ENCODE measurements at regions not wholly inside any gene's neighbourhood (a gene's known extent, or its start where the extent isn't known, plus 50 kb on each side); places are given as distances from the start of the nearest gene placed in this dataset.
A peak's percentile ranks its signal among the peaks of the same experiment; 100 is the strongest.

DNA sequence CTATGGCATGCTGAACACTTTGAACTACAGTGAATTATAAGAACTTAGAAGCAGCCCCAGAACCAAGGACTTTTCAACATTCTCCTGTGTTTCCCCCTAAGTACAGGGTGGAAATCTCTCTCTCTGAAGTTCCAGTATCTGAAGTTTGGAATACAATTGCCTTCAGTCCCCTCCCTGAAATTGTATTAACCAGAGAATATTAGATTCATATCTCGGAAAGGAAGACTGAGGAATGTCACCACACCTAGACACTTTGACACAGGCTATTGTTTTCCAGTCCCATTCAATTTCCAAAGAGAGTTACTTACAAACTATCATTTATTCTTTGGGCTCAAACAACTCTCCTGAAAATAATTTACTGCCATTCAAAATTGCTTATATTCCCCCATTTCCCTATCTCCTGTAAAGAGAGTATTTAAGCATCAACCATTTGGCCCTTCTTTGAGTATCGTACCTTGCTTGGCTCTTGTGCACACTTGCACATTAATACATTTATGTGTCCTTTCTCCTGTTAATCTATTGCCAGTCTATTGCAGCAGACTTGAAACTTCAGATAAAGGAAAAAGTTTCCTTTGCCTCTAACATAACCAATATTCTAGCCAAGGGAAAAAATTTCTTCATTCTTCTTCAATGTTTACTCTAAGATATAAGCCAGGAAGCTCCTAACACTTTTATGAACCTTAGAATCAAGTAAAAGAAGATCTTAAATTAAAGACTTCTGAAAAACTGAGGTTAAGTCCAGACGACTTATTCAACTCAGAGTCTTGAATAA lies 402.4 kb upstream of the DDI1 start:
- Histone ChIP-seq H3K4me3 (replicated peaks in 1 of 3; ENCODE audit: low read depth in 2 of 3, low read length in 3 of 3) (no peak overlapping the region), H3K4me2 (replicated peaks; ENCODE audit: extremely low read depth, low read length, poor library complexity, severe bottlenecking) (no peak overlapping the region), H4K20me1 (ENCODE audit: insufficient read depth, low read length) (no peaks in the 10 kb centered on the region), H3K9me3 (replicated peaks in 1 of 2; ENCODE audit: control insufficient read depth in 1 of 2, insufficient read depth in 1 of 2, low read length in 2 of 2) (no peaks in the 10 kb centered on the region), H2AFZ (ENCODE audit: insufficient read depth, low read depth, low read length, poor library complexity, severe bottlenecking) (no peak overlapping the region), H3K27me3 (ENCODE audit: control insufficient read depth in 2 of 2, insufficient read depth in 2 of 2, low read length in 2 of 2) (no peaks in the 10 kb centered on the region), H3K9ac (ENCODE audit: insufficient read depth, low read length, poor library complexity, severe bottlenecking) (no peak overlapping the region), H3K27ac (ENCODE audit: low read depth in 1 of 2, low read length in 2 of 2) (no peak overlapping the region), H3K4me1 (ENCODE audit: control insufficient read depth in 1 of 2, insufficient read depth in 2 of 2, low read length in 2 of 2) (no peaks in the 10 kb centered on the region), H3K79me2 (ENCODE audit: insufficient read depth, low read length) (no peaks in the 10 kb centered on the region), H3K36me3 (replicated peaks in 1 of 2; ENCODE audit: control insufficient read depth in 1 of 2, insufficient read depth in 2 of 2, low read length in 2 of 2) (no peaks in the 10 kb centered on the region)
- intact Hi-C loops (cut with micrococcal nuclease): no loop called here
- H3K9me3 Mint-ChIP-seq: peaks cover 0 to 7% (median 0%) of the 10 kb centered on the region in 7 donors
- H3K27me3 Mint-ChIP-seq (ENCODE audit: low read depth in 3 of 3): no peaks in the 10 kb centered on the region
- H3K4me1 Mint-ChIP-seq: no peaks in the 10 kb centered on the region
- TF ChIP-seq CTCF (IDR thresholded peaks at IDR 0.05): no peak
- no peak overlapping the region for H3K4me3 Mint-ChIP-seq
- WGBS (ENCODE audit: insufficient coverage): no CpG with 5 or more reads among the region's 3 CpGs
- DNase-seq: no peak
- no peaks in the 10 kb centered on the region for H3K36me3 Mint-ChIP-seq
- no peak overlapping the region for H3K27ac Mint-ChIP-seq

- no peaks in the 10 kb centered on the region for H3K36me3 Mint-ChIP-seq
- H3K4me1 Mint-ChIP-seq: no peaks in the 10 kb centered on the region
- DNase-seq: no peak
- TF ChIP-seq CTCF (IDR thresholded peaks at IDR 0.05): no peak
- H3K27me3 Mint-ChIP-seq (ENCODE audit: low read depth in 3 of 3): peaks cover 0 to 2% (median 0%) of the 10 kb centered on the region in 3 donors
- Histone ChIP-seq H3K36me3 (replicated peaks in 1 of 2; ENCODE audit: control insufficient read depth in 1 of 2, insufficient read depth in 2 of 2, low read length in 2 of 2) (no peaks in the 10 kb centered on the region), H3K4me2 (replicated peaks; ENCODE audit: extremely low read depth, low read length, poor library complexity, severe bottlenecking) (no peak overlapping the region), H3K9ac (ENCODE audit: insufficient read depth, low read length, poor library complexity, severe bottlenecking) (no peak overlapping the region), H3K79me2 (ENCODE audit: insufficient read depth, low read length) (no peaks in the 10 kb centered on the region), H3K9me3 (replicated peaks in 1 of 2; ENCODE audit: control insufficient read depth in 1 of 2, insufficient read depth in 1 of 2, low read length in 2 of 2) (no peaks in the 10 kb centered on the region), H3K4me3 (replicated peaks in 1 of 3; ENCODE audit: low read depth in 2 of 3, low read length in 3 of 3) (no peak overlapping the region), H3K27me3 (ENCODE audit: control insufficient read depth in 2 of 2, insufficient read depth in 2 of 2, low read length in 2 of 2) (no peaks in the 10 kb centered on the region), H2AFZ (ENCODE audit: insufficient read depth, low read depth, low read length, poor library complexity, severe bottlenecking) (no peak overlapping the region), H4K20me1 (ENCODE audit: insufficient read depth, low read length) (no peaks in the 10 kb centered on the region), H3K4me1 (ENCODE audit: control insufficient read depth in 1 of 2, insufficient read depth in 2 of 2, low read length in 2 of 2) (no peaks in the 10 kb centered on the region), H3K27ac (ENCODE audit: low read depth in 1 of 2, low read length in 2 of 2) (no peak overlapping the region)
- peaks cover 0 to 7% (median 2%) of the 10 kb centered on the region in 7 donors for H3K9me3 Mint-ChIP-seq
- WGBS (ENCODE audit: insufficient coverage): 50% methylated on average over 2 of the region's 6 CpGs
- peak overlapping the region in 1 of 7 donors; percentile 20 for H3K27ac Mint-ChIP-seq
- intact Hi-C loops (cut with micrococcal nuclease): no loop called here
- H3K4me3 Mint-ChIP-seq: no peak overlapping the region
Measured at GRCh38 chr11:103636232-103636631, 400.2 kb upstream of the DDI1 start.
